Activated T-cell treated with anti-CD3 and anti-CD28 coated beads for 48 hours (primary cell): ENCODE measurements at regions not wholly inside any gene's neighbourhood (a gene's known extent, or its start where the extent isn't known, plus 50 kb on each side); places are given as distances from the start of the nearest gene placed in this dataset.
A peak's percentile ranks its signal among the peaks of the same experiment; 100 is the strongest.
"Not testable (repeated sequence)": the region's sequence is repeated elsewhere in the genome, so short reads cannot be mapped to it uniquely, and the experiment has no call there.

Source experiments
- DNase-seq: peaks from one replicate; pipeline ENCODE4 v3.0.0-alpha.2; 2020; ENCODE audit warnings: low read depth

DNA sequence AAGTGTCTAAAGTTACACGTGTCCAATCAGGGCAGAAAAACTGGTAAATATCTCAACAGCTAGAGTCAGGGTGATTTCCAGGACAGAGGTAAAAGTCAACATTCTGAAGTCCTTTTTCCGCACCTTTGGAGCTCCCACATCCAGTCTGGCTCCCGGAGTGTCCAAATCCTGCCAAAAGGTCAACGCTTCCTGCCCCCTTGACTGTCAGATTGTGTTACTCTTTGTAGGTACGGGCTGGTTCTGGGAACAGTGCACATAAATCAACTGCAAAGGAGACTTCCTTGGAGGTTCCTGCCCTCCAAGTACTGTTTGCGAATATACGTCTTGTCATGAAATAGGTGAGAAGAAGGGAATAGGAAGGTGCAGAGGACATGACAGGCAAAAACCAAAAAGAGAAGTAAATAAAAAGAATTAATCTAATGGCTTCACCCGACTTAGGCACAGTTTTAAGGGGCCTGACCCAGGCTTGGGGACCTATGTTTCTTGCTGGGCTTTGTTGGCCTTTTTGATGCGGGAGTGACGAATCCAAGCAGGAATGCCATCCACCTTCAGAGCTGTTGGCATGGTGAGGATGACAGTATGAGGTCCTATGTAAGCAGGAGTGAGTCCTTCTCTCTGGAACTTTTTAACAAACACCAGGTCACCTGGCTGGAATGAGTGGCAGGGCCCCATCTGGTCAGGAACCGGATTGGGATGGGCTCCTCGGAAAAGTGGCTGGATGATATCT is 155.4 kb downstream of the TRIM27 start:
- DNase-seq, result no peak

- DNase-seq, result no peak
These were observed 154.0 kb downstream of the TRIM27 start for GRCh38 chr6:28769626-28770402.

DNA sequence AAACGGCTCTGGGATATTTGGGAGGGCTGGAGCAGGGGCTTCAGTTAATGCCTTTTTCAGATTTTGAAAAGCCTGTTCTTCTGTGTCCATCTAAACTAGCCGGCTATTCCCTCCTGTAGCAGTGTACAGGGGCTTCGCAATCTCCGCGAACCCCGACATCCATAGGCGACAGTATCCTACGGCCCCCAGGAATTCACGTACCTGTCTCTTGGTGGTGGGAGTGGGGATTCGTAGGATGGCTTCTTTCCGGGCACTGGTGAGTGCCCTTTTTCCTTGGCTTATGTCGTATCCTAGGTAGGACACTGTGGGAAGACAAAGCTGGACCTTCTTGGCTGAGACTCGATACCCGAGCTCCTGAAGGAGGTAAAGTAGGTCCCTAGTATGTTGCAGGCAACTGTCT is 153.1 kb downstream of the TRIM27 start:
- DNase-seq, result no peak

GRCh38 chr6:28771401-28772267 is 152.2 kb downstream of the TRIM27 start:
- DNase-seq, result no peak

DNA sequence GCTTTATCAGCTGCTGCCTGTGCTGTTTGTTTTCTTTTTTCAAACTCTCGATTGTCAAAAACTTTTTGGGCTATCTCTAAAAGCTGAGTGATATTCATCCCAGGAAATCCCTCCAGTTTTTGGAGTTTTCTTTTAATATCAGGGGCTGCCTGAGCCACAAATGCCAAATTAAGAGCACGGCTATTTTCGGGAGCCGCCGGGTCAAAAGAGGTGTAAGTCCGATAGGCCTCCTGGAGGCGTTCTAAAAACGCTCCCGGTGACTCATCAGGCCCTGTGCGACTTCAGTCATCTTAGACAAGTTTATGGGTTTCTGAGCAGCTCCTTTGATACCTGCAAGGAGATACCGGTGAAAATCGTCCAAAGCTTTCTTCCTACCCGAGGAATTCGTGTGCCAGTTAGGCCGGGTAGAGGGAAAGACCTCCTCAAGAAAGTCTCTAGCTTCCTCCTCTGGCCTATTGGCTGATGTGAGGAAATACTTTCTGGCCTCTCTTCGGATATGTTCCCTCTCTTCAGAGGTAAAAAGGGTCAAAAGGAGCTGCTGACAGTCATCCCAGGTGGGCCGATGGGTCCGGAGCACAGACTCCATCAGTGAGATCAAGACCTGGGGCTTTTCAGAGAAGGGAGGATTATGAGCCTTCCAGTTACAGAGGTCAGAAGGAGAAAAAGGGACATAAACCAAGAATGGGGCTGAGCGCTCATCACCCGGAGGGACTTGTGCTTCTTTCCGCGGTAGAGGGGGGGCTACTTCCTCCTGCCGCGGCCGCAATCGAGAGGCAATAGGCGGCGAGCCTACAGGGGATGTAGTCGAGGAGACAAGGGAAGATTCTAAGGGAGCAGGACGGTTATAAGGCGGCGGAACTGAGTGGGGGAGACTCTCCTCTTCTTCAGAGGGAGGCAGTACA is 151.1 kb downstream of the TRIM27 start:
- DNase-seq, result no peak

DNA sequence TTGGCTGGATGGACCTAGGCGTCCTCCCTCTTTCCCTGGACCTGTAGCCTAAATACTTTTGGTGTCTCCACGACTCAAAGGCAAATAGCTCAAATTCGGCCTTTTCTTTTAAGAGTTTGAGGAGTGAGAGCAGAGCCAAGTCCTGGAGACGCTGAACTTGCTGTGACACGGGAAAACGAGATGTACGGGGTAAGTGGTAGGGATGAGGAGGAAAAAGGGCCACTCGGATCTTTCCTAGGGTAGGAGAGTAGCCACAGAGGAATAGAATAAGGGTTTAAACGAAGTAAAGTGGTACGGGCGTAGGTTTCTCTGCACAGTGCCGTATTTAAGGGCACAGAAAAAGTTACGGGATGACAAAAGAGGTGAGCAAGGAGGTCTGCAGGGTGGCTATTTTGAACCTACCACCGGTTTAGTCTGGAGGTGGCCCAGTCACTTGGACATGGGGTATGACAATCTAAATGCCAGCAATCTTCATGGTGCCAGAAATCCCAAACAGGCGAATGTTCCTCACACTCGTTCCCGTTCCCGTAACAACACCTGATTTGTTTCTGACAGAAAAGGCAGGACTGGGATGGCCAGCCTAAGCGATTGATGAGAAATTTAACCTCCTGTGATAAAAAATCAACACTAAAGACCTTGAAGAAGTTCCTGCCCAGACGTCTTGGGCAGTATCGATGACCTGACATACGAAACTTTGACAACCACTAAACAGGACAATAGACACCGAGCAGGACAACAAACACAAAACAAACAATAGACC is 149.3 kb downstream of the TRIM27 start:
- DNase-seq, result no peak

GRCh38 chr6:28775052-28775376 is 148.8 kb downstream of the TRIM27 start:
- DNase-seq, result no peak

GRCh38 chr6:28775405-28776129 is 148.2 kb downstream of the TRIM27 start:
- no peak for DNase-seq

DNA sequence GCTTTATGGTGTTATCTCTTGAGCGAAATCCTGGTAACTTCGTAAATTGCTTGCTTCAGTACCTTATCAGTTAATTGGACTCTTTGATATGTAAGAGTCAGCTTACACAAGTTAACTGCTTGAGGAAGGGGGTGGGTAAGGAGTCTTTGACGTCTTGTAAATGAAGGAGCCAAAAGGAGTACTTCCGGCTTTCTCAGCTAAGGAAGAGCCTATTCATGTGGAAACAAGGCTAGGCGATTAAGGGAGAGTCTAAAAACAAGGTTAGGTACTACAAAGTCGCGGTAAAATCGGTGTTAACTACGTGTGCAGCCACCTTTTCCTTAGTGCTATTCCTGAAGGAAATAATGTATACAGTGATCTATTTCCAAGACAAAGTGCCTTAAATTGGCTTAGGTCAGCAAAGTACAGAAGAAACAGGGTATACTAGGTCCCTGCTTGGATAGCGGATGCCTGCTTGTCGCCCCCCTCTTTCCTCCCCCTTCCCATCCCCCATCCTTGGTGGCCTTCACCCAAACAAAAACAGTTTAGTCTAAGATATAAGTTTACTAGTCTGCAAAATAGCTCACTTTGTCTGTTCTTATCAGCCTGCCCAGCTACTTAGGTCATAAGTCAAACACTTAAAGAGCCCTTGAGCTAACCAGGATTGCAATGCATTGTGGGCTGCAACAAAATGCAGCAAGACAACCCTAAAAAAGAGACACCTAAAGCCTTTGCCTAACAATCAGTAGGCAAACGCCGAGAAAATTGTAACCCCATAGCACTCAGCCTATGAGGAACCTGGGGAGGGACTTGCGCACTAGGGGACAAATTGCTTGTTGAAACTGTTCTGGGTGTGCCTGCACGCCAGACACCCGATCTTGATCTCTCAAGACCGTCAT is 147.3 kb downstream of the TRIM27 start:
- DNase-seq, result no peak

DNA sequence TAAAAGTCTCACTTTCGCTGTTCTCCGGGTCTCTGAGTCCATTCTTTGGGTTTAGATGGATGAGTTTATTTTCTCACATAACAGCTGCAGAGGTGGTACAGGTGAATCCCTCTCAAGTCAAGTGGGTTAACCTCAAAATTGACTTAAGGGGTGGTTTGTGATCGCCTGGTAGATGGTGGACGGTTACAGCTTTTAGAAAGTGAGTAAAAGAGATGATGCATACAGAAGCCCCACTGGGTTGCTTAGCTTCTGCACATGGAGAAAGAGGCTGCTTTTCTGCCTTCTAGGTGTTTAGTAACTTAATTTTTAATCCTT is 146.7 kb downstream of the TRIM27 start:
- DNase-seq, result no peak

DNA sequence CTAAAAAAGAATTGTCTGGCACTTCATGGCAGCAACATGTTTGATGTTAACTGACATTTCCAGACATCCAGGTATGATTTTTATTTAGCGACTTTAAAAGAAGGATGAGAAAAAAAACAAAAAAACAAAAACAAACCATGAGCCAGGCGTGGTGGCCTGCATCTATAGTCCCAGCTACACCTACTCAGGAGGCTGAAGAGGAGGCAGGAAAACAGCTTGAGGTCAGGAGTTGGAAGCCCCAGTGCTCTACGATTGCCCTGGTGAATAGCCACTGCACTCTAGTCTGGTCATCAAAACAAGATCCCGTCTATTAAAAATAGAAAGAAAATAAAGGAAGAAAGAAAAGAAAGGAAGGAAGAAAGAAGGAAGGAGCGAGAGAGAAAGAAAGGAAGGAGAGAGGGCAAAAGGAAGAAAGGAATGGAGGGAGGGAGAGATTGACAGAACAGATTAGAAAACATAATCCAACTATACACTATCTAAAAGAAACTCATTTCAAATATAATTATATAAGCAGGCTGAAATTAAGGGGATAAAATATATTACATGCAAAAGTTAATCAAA is 141.6 kb downstream of the TRIM27 start:
- no peak for DNase-seq

- DNase-seq, result no peak
These were observed 137.7 kb downstream of the TRIM27 start for GRCh38 chr6:28785962-28786679.

GRCh38 chr6:28789553-28790083 is 134.2 kb downstream of the TRIM27 start:
- DNase-seq, result peak; percentile 45

GRCh38 chr6:28791002-28791383 is 132.8 kb downstream of the TRIM27 start:
- DNase-seq, result no peak

DNA sequence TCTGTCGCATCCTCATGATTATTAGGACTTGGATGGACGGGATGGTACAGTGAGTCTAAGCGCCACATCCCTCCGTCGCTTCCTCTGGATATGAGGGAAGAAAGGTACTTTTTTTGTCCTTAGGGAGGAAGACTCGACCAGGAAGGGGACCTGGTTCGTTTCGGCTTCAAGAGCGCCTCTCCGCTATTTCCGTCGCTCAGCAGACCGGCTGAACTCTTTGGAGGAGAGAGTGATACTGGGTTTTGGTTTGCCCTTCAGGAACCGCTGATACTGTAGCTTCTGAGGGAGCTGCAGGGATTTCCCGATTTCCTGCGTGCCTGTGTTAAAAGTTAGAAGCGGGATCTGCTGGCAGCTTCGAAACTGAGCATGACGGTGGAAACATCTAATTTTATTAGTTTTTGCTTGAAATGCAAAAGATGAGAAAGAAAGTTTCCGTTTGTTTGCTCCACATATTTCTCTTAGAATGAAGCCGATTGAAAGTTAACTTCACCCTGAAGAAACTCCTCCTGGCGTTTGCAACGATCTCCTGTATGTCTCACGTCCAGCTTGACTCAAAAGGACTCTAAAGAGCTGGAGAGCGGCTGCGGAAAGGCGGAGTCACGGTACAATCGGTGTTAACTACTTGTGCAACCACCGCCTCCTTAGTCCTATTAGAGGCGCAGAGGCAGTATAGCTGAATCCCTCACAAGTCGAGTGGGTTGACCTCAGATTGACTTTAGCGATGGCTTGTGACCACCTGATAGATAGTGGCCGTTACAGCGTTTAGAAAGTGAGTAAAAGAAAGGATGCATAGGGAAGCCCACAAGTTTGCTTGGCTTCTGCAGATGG is 129.4 kb downstream of the TRIM27 start:
- DNase-seq, result no peak

- DNase-seq, result not testable (repeated sequence)
These were observed 123.1 kb downstream of the TRIM27 start for GRCh38 chr6:28800647-28801046.
